ENCODE measurements at regions not wholly inside any gene's neighbourhood (a gene's known extent, or its start where the extent isn't known, plus 50 kb on each side); places are given as distances from the start of the nearest gene placed in this dataset.

GRCh38 chr7:26546508-26547053, 254.9 kb downstream of the SNX10 start:
- H3K27ac Mint-ChIP-seq: no peak overlapping the region
- H3K27me3 Mint-ChIP-seq: peaks cover 60 to 76% (median 68%) of the 10 kb centered on the region in 3 donors
- peaks cover 0 to 10% (median 2%) of the 10 kb centered on the region in 7 donors for H3K9me3 Mint-ChIP-seq
- peaks cover 0 to 6% of the 10 kb centered on the region in 2 donors for H3K36me3 Mint-ChIP-seq
- DNase-seq (no peak), ATAC-seq (ENCODE audit: low read depth in 2 of 2) (no peak)
- no peak overlapping the region for H3K4me3 Mint-ChIP-seq
- H3K4me1 Mint-ChIP-seq: no peaks in the 10 kb centered on the region

DNA sequence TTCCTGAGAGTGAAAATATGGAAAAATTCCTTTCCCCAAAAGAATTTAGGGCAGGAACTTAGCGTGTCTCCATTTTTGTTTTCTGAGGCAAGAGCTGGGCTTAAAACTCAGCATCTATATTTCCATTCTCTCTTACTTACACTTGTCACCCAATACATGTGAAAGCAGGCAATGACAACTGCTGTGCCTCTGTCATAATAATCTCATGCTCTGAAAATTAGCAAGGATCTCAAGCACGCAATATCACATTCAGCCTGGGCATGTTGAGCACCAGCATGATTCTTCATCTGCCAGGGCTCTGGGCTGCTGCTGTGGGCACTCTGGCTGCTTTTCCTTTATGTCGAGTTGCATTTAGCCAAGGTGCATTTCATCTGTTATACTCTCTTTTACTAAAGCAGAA, 255.5 kb downstream of the SNX10 start:
- H3K36me3 Mint-ChIP-seq: peaks cover 0 to 6% of the 10 kb centered on the region in 2 donors
- H3K9me3 Mint-ChIP-seq: peaks cover 0 to 10% (median 2%) of the 10 kb centered on the region in 7 donors
- H3K27me3 Mint-ChIP-seq: peaks cover 60 to 76% (median 68%) of the 10 kb centered on the region in 3 donors
- no peaks in the 10 kb centered on the region for H3K4me1 Mint-ChIP-seq
- no peak for DNase-seq
- no peak for ATAC-seq (ENCODE audit: low read depth in 2 of 2)
- H3K4me3 Mint-ChIP-seq: no peak overlapping the region
- no peak overlapping the region for H3K27ac Mint-ChIP-seq

GRCh38 chr7:26549281-26549944, 257.8 kb downstream of the SNX10 start:
- Mint-ChIP-seq H3K4me3 (no peak overlapping the region), H3K36me3 (peaks cover 0 to 6% of the 10 kb centered on the region in 2 donors), H3K27ac (no peak overlapping the region), H3K9me3 (peaks cover 0 to 10% (median 2%) of the 10 kb centered on the region in 7 donors), H3K27me3 (peaks cover 62 to 71% (median 68%) of the 10 kb centered on the region in 3 donors), H3K4me1 (no peaks in the 10 kb centered on the region)
- no peak for DNase-seq
- no peak for ATAC-seq (ENCODE audit: low read depth in 2 of 2)

DNA sequence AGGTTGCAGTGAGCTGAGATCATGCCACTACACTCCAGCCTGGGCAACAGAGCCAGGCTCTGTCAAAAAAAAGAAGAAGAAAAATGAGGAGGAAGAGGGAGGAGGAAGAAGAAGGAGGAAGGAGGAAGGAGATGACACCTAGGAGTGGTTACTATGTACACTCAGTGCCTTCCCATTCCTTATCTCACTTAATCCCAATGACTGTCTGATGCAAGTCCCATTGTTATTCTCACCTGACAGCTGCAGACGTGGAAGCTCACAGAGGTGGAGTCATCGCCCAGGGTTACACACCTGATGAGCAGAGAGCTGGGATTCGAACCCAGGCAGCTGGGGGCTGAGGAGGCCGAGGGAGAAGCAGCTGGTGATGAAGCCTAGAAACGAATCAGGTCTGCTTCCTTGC, 258.8 kb downstream of the SNX10 start:
- ATAC-seq (ENCODE audit: low read depth in 2 of 2) (no peak), DNase-seq (no peak)
- Mint-ChIP-seq H3K27me3 (peaks cover 53 to 66% (median 59%) of the 10 kb centered on the region in 3 donors), H3K36me3 (peaks cover 0 to 6% of the 10 kb centered on the region in 2 donors), H3K9me3 (peaks cover 0 to 10% (median 2%) of the 10 kb centered on the region in 7 donors), H3K4me3 (no peak overlapping the region), H3K27ac (no peak overlapping the region), H3K4me1 (no peaks in the 10 kb centered on the region)

DNA sequence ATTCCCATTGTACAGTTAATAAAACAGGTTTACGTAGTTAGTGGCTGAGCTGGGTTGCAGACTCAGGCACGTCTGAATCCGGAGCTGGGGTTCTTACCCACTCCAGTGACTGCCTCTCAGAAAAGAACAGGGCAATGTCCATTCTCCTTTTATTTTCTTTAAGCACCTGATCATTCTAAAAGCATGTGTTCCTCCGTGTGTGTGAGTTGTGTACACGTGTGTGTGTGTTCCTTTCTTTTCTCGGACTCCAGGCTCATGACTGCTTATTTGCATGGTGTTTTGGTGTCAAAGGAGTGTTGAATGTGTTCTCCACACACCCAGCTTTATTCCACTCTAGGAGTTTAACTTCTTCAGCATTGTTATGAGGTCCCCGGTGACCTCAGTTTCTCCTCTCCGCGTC, 260.1 kb downstream of the SNX10 start:
- DNase-seq: no peak
- Mint-ChIP-seq H3K4me3 (no peak overlapping the region), H3K36me3 (peaks cover 0 to 6% of the 10 kb centered on the region in 2 donors), H3K27ac (no peak overlapping the region), H3K27me3 (peaks cover 46 to 54% (median 50%) of the 10 kb centered on the region in 3 donors), H3K9me3 (peaks cover 0 to 10% (median 2%) of the 10 kb centered on the region in 7 donors), H3K4me1 (no peaks in the 10 kb centered on the region)
- no peak for ATAC-seq (ENCODE audit: low read depth in 2 of 2)

- ATAC-seq (ENCODE audit: low read depth in 2 of 2) (no peak), DNase-seq (no peak)
- Mint-ChIP-seq H3K27ac (no peak overlapping the region), H3K4me3 (no peak overlapping the region), H3K4me1 (no peaks in the 10 kb centered on the region), H3K36me3 (peaks cover 0 to 4% of the 10 kb centered on the region in 2 donors), H3K9me3 (peaks cover 0 to 5% (median 0%) of the 10 kb centered on the region in 7 donors), H3K27me3 (peaks cover 37 to 48% (median 44%) of the 10 kb centered on the region in 3 donors)
These were observed 261.5 kb downstream of the SNX10 start for GRCh38 chr7:26553128-26553527.

GRCh38 chr7:26553582-26553981, 261.9 kb downstream of the SNX10 start:
- Mint-ChIP-seq H3K36me3 (no peaks in the 10 kb centered on the region), H3K4me3 (no peak overlapping the region), H3K4me1 (no peaks in the 10 kb centered on the region), H3K27ac (no peak overlapping the region), H3K9me3 (peaks cover 0 to 2% (median 0%) of the 10 kb centered on the region in 7 donors), H3K27me3 (peaks cover 32 to 44% (median 40%) of the 10 kb centered on the region in 3 donors)
- ATAC-seq (ENCODE audit: low read depth in 2 of 2) (no peak), DNase-seq (no peak)

- Mint-ChIP-seq H3K27me3 (peaks cover 22 to 41% (median 34%) of the 10 kb centered on the region in 3 donors), H3K27ac (no peak overlapping the region), H3K4me3 (no peak overlapping the region), H3K9me3 (no peaks in the 10 kb centered on the region), H3K36me3 (no peaks in the 10 kb centered on the region), H3K4me1 (no peaks in the 10 kb centered on the region)
- DNase-seq (no peak), ATAC-seq (ENCODE audit: low read depth in 2 of 2) (no peak)
These were observed 263.3 kb downstream of the SNX10 start for GRCh38 chr7:26554952-26555351.

DNA sequence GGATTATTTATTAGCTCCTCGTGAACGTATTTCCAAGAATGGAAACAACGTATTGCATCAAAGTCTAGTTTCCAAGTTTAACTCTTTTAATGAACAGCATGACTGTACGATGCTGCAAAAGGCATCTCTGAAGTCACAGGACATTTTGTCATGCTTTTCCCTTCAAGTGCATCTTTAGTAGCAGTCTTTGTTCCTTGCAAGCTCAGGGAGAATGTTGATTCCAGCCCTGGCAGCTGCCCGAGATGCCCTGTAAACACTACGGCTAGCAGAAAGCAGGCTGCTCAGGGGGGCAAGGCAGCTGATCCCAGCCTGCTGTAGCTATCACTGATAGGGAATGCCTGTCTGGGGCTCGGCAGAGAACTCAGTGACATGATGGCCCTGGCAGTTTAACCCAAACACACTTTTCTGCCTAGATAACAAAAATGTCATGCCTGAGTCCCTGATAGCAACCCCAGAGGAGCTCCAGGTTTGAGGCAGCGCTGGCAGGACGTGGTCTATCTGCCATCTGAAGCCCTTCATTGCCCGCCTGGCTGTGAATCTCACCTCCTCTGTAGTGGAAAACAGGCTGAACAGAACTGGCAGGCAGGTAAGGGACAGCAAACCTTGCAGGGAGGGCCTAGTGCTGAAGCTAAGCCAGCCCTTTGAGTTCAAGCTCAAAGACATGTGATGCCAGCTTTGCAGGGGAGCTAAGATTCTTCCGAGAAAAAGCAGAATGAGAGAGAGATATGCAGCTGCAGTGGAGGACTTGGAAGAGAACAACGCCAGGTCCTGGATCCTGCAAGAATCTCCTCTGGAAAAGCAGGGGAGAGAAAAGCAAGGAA, 264.6 kb downstream of the SNX10 start:
- Mint-ChIP-seq H3K36me3 (no peaks in the 10 kb centered on the region), H3K4me1 (no peaks in the 10 kb centered on the region), H3K27me3 (peaks cover 13 to 43% (median 26%) of the 10 kb centered on the region in 3 donors), H3K9me3 (no peaks in the 10 kb centered on the region), H3K4me3 (no peak overlapping the region), H3K27ac (no peak overlapping the region)
- DNase-seq (no peak), ATAC-seq (ENCODE audit: low read depth in 2 of 2) (no peak)

GRCh38 chr7:26560526-26561256, 269.0 kb downstream of the SNX10 start:
- no peak overlapping the region for H3K27ac Mint-ChIP-seq
- H3K4me3 Mint-ChIP-seq: no peak overlapping the region

DNA sequence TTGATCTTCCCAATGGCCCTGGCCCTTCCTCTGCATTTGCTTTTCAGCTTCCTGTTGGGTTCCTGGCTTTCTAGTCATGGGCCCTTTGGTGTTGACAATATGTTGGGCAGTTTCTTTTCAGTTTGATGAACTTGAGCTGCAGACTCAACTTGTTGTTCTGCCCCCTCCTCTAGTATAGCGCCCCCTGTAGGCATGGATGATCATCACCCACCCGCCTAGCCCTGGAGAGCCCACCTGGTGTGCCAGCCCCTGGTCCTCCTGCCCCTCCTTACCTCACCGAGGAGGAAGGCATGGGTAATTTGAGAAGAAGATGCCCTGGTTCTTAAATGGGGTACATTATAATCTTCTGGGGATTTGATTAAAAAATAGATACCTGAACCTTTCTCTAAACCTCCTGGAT, 271.2 kb downstream of the SNX10 start:
- Mint-ChIP-seq H3K36me3 (no peaks in the 10 kb centered on the region), H3K4me3 (peak overlapping the region in 1 of 8 donors; percentile 78), H3K27ac (no peak overlapping the region), H3K9me3 (peaks cover 0 to 11% (median 2%) of the 10 kb centered on the region in 7 donors), H3K4me1 (no peaks in the 10 kb centered on the region), H3K27me3 (peaks cover 36 to 48% (median 39%) of the 10 kb centered on the region in 3 donors)
- ATAC-seq (ENCODE audit: low read depth in 2 of 2) (no peak), DNase-seq (no peak)

More at GRCh38 chr7:26560526-26561256, 269.0 kb downstream of the SNX10 start:
- DNase-seq (no peak), ATAC-seq (ENCODE audit: low read depth in 2 of 2) (no peak)
- Mint-ChIP-seq H3K4me1 (no peaks in the 10 kb centered on the region), H3K36me3 (no peaks in the 10 kb centered on the region), H3K9me3 (peaks cover 0 to 11% (median 2%) of the 10 kb centered on the region in 7 donors), H3K27me3 (peaks cover 22 to 36% (median 31%) of the 10 kb centered on the region in 3 donors)

DNA sequence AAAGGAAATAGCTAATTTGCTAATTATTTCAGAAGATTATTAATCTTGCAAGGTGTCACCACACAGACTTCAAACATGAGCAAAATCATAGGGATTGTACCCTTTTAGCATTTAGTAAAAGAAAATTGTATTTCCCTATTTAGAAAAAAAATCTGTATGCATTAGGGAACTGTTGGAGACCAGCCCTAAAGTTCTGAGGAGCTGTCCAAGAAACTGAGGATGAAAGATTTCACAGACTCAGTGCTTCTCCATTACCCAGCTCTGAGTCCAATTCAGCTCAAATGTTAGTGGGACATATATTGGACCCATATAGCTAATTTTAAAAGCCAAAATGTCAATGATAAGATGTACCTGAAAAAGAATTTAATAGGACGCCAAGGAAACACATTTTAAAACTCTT, 271.7 kb downstream of the SNX10 start:
- Mint-ChIP-seq H3K4me3 (no peak overlapping the region), H3K4me1 (no peaks in the 10 kb centered on the region), H3K36me3 (no peaks in the 10 kb centered on the region), H3K9me3 (peaks cover 0 to 11% (median 2%) of the 10 kb centered on the region in 7 donors), H3K27ac (no peak overlapping the region), H3K27me3 (peaks cover 36 to 51% (median 41%) of the 10 kb centered on the region in 3 donors)
- DNase-seq (no peak), ATAC-seq (ENCODE audit: low read depth in 2 of 2) (no peak)

DNA sequence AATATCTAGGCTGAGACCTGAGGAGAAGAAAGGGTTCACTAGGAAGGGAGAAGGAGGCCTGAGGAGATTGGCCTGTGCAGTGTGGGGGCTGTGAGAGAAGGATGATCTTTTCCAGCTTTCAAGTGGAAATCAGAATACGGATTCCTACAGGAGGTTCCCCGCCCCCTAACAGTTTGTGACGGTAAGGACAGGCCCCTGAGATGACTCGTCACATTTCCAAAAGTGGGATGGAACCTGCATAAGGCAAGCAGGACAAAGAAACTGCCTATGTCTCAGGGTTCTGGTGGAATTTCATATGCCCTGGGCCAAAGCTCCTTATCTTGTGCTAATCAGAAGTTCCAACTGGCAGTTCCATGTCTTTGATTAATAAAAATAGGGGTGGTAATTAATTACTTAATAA, 275.6 kb downstream of the SNX10 start:
- H3K36me3 Mint-ChIP-seq: peaks cover 4 to 14% of the 10 kb centered on the region in 2 donors
- H3K4me3 Mint-ChIP-seq: no peak overlapping the region
- H3K27me3 Mint-ChIP-seq: peaks cover 19 to 64% (median 56%) of the 10 kb centered on the region in 3 donors
- DNase-seq (no peak), ATAC-seq (ENCODE audit: low read depth in 2 of 2) (no peak)
- H3K4me1 Mint-ChIP-seq: no peaks in the 10 kb centered on the region
- peaks cover 5 to 29% (median 14%) of the 10 kb centered on the region in 7 donors for H3K9me3 Mint-ChIP-seq
- H3K27ac Mint-ChIP-seq: no peak overlapping the region

All from naive B cell (primary cell).